ENCODE measurements at regions not wholly inside any gene's neighbourhood (a gene's known extent, or its start where the extent isn't known, plus 50 kb on each side); places are given as distances from the start of the nearest gene placed in this dataset.

- H3K36me3 ChIP-seq (ENCODE audit: control insufficient read depth, insufficient read depth, low read length), result no peaks in the 10 kb centered on the region
- no peak overlapping the region for H4K91ac ChIP-seq (ENCODE audit: insufficient read depth, low read depth, low read length)
- H2BK20ac ChIP-seq (ENCODE audit: low read depth, low read length), result no peak overlapping the region
- no peak overlapping the region for H4K5ac ChIP-seq (ENCODE audit: low read depth, low read length)
- ATAC-seq (ENCODE audit: low read depth) (no peak), DNase-seq (no peak)
- TF ChIP-seq CHD1 (IDR thresholded peaks at IDR 0.05; ENCODE audit: low read depth, low read length) (no peak), MAZ (IDR thresholded peaks at IDR 0.05; ENCODE audit: borderline replicate concordance, low read depth, low read length) (no peak), RCOR1 (IDR thresholded peaks at IDR 0.05; ENCODE audit: insufficient replicate concordance, low read length) (no peak), ELK1 (IDR thresholded peaks at IDR 0.05; ENCODE audit: borderline replicate concordance, low read depth, low read length) (no peak), BHLHE40 (IDR thresholded peaks at IDR 0.05; ENCODE audit: low read depth, low read length) (no peak), MXI1 (IDR thresholded peaks at IDR 0.05; ENCODE audit: borderline replicate concordance, low read depth, low read length) (no peak), RFX5 (IDR thresholded peaks at IDR 0.05; ENCODE audit: low read depth, low read length) (no peak), USF2 (IDR thresholded peaks at IDR 0.05; ENCODE audit: low read depth, low read length) (no peak), SMC3 (IDR thresholded peaks at IDR 0.05; ENCODE audit: low read depth, low read length) (no peak), NFE2L2 (IDR thresholded peaks at IDR 0.05; ENCODE audit: low read depth, low read length) (no peak), RAD21 (IDR thresholded peaks at IDR 0.05; ENCODE audit: low read length) (no peak)
- no peak overlapping the region for H2BK5ac ChIP-seq (ENCODE audit: low read depth, low read length, poor library complexity, severe bottlenecking)
- H3K9me1 ChIP-seq (ENCODE audit: insufficient read depth, low read length), result no peaks in the 10 kb centered on the region
- no peaks in the 10 kb centered on the region for H3K9me3 ChIP-seq (ENCODE audit: control insufficient read depth, insufficient read depth, low read length)
- H2AFZ ChIP-seq (replicated peaks; ENCODE audit: low read length, poor library complexity), result no peak overlapping the region
- no peak overlapping the region for H3K14ac ChIP-seq (replicated peaks; ENCODE audit: low read depth, low read length)
- H3K4me1 ChIP-seq (ENCODE audit: control insufficient read depth, insufficient read depth, low read length), result no peaks in the 10 kb centered on the region
- H2AK5ac ChIP-seq (ENCODE audit: low read depth, low read length), result no peak overlapping the region
- in situ Hi-C loops (cut with MboI; ENCODE audit: low sequenced_read_pairs) (no loop called here), intact Hi-C loops (cut with micrococcal nuclease) (no loop called here), dilution Hi-C loops (cut with HindIII; ENCODE audit: low sequenced_read_pairs, unreplicated experiment) (no loop called here)
- H3K4ac ChIP-seq (ENCODE audit: low read depth, low read length), result no peak overlapping the region
- BruUV-seq (replicated peaks), result no TSS peak
- H3K4me3 ChIP-seq (ENCODE audit: insufficient read depth, low read depth, low read length), result no peak overlapping the region
- no peak overlapping the region for H2BK120ac ChIP-seq (ENCODE audit: low read depth, low read length)
- H3K4me2 ChIP-seq (ENCODE audit: low read depth, low read length), result no peak overlapping the region
- ChIA-PET POLR2A (ENCODE audit: unreplicated experiment) (no interaction called here), CTCF (no interaction called here)
- no peak overlapping the region for H3K56ac ChIP-seq (ENCODE audit: extremely low read depth, insufficient read depth, low read length)
- H3K27me3 ChIP-seq (ENCODE audit: control insufficient read depth, insufficient read depth, low read length), result no peaks in the 10 kb centered on the region; the same call in 1 of the 2 replicates
- H3K23ac ChIP-seq (ENCODE audit: low read depth, low read length), result no peak overlapping the region
- H3K18ac ChIP-seq (ENCODE audit: low read depth, low read length), result no peak overlapping the region
- H2BK15ac ChIP-seq (ENCODE audit: low read depth, low read length), result no peak overlapping the region
- no peak overlapping the region for H3K9ac ChIP-seq (ENCODE audit: low read depth, low read length)
- no peak overlapping the region for H3K27ac ChIP-seq (ENCODE audit: insufficient read depth, low read length)
- no peaks in the 10 kb centered on the region for H4K20me1 ChIP-seq (ENCODE audit: insufficient read depth, low read length)
- H4K8ac ChIP-seq (ENCODE audit: low read depth in 2 of 2, low read length in 2 of 2), result no peak overlapping the region
- H3K79me1 ChIP-seq (ENCODE audit: low read depth in 1 of 2, low read length in 2 of 2), result no peaks in the 10 kb centered on the region
- no peak overlapping the region for H2AK9ac ChIP-seq (replicated peaks; ENCODE audit: low read depth, low read length, poor library complexity)
These were observed 71.5 kb upstream of the SLC39A8 start for GRCh38 chr4:102416765-102417164.

All from IMR-90 (cell line).